Umbilical cord (tissue), 1 donor: ENCODE measurements at regions not wholly inside any gene's neighbourhood (a gene's known extent, or its start where the extent isn't known, plus 50 kb on each side); places are given as distances from the start of the nearest gene placed in this dataset.

ENCODE experiments used
- DNase-seq: peaks from one replicate; pipeline ENCODE4 v3.0.0-alpha.2; 2015; ENCODE audit warnings: low spot score

GRCh38 chr4:10983885-10984640, 299.5 kb upstream of the CLNK start:
- DNase-seq = peak; percentile 8

GRCh38 chr4:10983268-10983667, 298.7 kb upstream of the CLNK start:
- peak; percentile 45 for DNase-seq

- no peak for DNase-seq
Measured at GRCh38 chr4:10982305-10982704, 297.7 kb upstream of the CLNK start.

- no peak for DNase-seq
Measured at GRCh38 chr4:10981576-10981975, 297.0 kb upstream of the CLNK start.

GRCh38 chr4:10981096-10981495, 296.5 kb upstream of the CLNK start:
- DNase-seq = no peak

GRCh38 chr4:10979032-10979431, 294.5 kb upstream of the CLNK start:
- no peak for DNase-seq

GRCh38 chr4:10977534-10977933, 293.0 kb upstream of the CLNK start:
- no peak for DNase-seq

GRCh38 chr4:10974371-10974770, 289.8 kb upstream of the CLNK start:
- DNase-seq = no peak

GRCh38 chr4:10973686-10974085, 289.1 kb upstream of the CLNK start:
- DNase-seq = no peak

- no peak for DNase-seq
Measured at GRCh38 chr4:10971800-10972401, 287.3 kb upstream of the CLNK start.

GRCh38 chr4:10965196-10965595, 280.6 kb upstream of the CLNK start:
- no peak for DNase-seq

GRCh38 chr4:10963958-10964703, 279.6 kb upstream of the CLNK start:
- no peak for DNase-seq

- DNase-seq = no peak
Measured at GRCh38 chr4:10963241-10963640, 278.7 kb upstream of the CLNK start.

GRCh38 chr4:10962246-10962645, 277.7 kb upstream of the CLNK start:
- DNase-seq = no peak

- DNase-seq = no peak
Measured at GRCh38 chr4:10960389-10960788, 275.8 kb upstream of the CLNK start.

- DNase-seq = peak; percentile 72
Measured at GRCh38 chr4:10959586-10959985, 275.0 kb upstream of the CLNK start.

- no peak for DNase-seq
Measured at GRCh38 chr4:10958226-10958856, 273.8 kb upstream of the CLNK start.

- no peak for DNase-seq
Measured at GRCh38 chr4:10951306-10951705, 266.7 kb upstream of the CLNK start.

GRCh38 chr4:10949039-10949733, 264.6 kb upstream of the CLNK start:
- DNase-seq = peak; percentile 6

- DNase-seq = no peak
Measured at GRCh38 chr4:10947898-10948297, 263.3 kb upstream of the CLNK start.

GRCh38 chr4:10944321-10944720, 259.8 kb upstream of the CLNK start:
- no peak for DNase-seq

- DNase-seq = no peak
Measured at GRCh38 chr4:10942156-10942555, 257.6 kb upstream of the CLNK start.
